ENCODE measurements at regions not wholly inside any gene's neighbourhood (a gene's known extent, or its start where the extent isn't known, plus 50 kb on each side); places are given as distances from the start of the nearest gene placed in this dataset.

DNA sequence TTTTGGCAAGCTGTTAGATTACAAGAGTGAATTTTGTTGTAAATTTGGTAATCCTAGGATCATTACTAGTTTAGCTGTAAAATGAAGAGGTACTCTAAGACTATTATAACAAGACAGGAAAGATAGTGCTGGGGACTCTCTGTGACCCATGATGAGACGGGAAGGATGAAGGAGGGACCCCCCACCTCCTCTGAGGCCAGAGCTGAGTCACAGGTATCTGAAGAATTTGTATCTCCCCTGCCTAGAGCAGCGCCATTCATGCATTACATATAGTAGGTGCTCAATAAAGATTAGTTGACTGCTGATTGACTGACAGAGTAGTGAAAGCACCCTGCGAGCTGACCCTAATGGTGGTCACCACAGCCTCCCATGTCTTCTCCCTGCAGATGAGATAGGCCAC is 202.8 kb downstream of the SNX18 start:
- DNase-seq (no peak), ATAC-seq (no peak)
- Histone ChIP-seq H3K4me3 (ENCODE audit: low read length) (no peak overlapping the region), H3K9me3 (ENCODE audit: control insufficient read depth in 2 of 3, low read length in 3 of 3) (no peaks in the 10 kb centered on the region), H3K36me3 (ENCODE audit: control insufficient read depth in 2 of 3, insufficient read depth in 3 of 3, low read length in 3 of 3) (no peaks in the 10 kb centered on the region), H3K27ac (ENCODE audit: low read depth, low read length) (no peak overlapping the region), H3K4me1 (ENCODE audit: control insufficient read depth in 2 of 2, insufficient read depth in 2 of 2, low read length in 2 of 2) (no peaks in the 10 kb centered on the region), H3K27me3 (ENCODE audit: control insufficient read depth in 2 of 2, insufficient read depth in 2 of 2, low read length in 2 of 2) (no peaks in the 10 kb centered on the region)
- peaks cover 0 to 5% (median 0%) of the 10 kb centered on the region in 5 donors for H3K27me3 Mint-ChIP-seq
- peaks cover 0 to 33% (median 5%) of the 10 kb centered on the region in 7 donors for H3K4me1 Mint-ChIP-seq
- H3K9me3 Mint-ChIP-seq, result peaks cover 0 to 23% (median 0%) of the 10 kb centered on the region in 11 donors
- ChIA-PET POLR2A (no interaction called here), CTCF (interaction anchor here (0.6 kb wide), 1 partner anchor 108 kb away, joined by 3 read pairs; no protein-coding TSS in a partner anchor)
- peak overlapping the region in 3 of 9 donors; percentile 8 to 56 (median 14) for H3K27ac Mint-ChIP-seq
- intact Hi-C loops (cut with micrococcal nuclease), result no loop called here
- no peak overlapping the region for H3K4me3 Mint-ChIP-seq
- peaks cover 0 to 21% (median 3%) of the 10 kb centered on the region in 5 donors for H3K36me3 Mint-ChIP-seq

GRCh38 chr5:54719384-54720283 is 202.1 kb downstream of the SNX18 start:
- Mint-ChIP-seq H3K36me3 (peaks cover 0 to 26% (median 3%) of the 10 kb centered on the region in 5 donors), H3K27me3 (peaks cover 0 to 5% (median 0%) of the 10 kb centered on the region in 5 donors), H3K4me3 (no peak overlapping the region), H3K9me3 (peaks cover 0 to 23% (median 0%) of the 10 kb centered on the region in 11 donors), H3K27ac (peak overlapping the region in 1 of 9 donors; percentile 14), H3K4me1 (peaks cover 0 to 33% (median 5%) of the 10 kb centered on the region in 7 donors)
- intact Hi-C loops (cut with micrococcal nuclease), result loop anchor here in 1 of 2 donors (5.0 kb wide), 1 partner anchor 73 kb away; no protein-coding TSS in a partner anchor
- Histone ChIP-seq H3K4me3 (ENCODE audit: low read length) (no peak overlapping the region), H3K36me3 (ENCODE audit: control insufficient read depth in 2 of 3, insufficient read depth in 3 of 3, low read length in 3 of 3) (no peaks in the 10 kb centered on the region), H3K27me3 (ENCODE audit: control insufficient read depth in 2 of 2, insufficient read depth in 2 of 2, low read length in 2 of 2) (no peaks in the 10 kb centered on the region), H3K27ac (ENCODE audit: low read depth, low read length) (no peak overlapping the region), H3K9me3 (ENCODE audit: control insufficient read depth in 2 of 3, low read length in 3 of 3) (no peaks in the 10 kb centered on the region), H3K4me1 (ENCODE audit: control insufficient read depth in 2 of 2, insufficient read depth in 2 of 2, low read length in 2 of 2) (no peaks in the 10 kb centered on the region)
- CTCF ChIA-PET, result interaction anchor here (0.6 kb wide), 1 partner anchor 107 kb away, joined by 3 read pairs; no protein-coding TSS in a partner anchor
- ATAC-seq, result no peak
- DNase-seq, result no peak
- POLR2A ChIA-PET, result no interaction called here

- peak overlapping the region in 1 of 9 donors; percentile 62 for H3K27ac Mint-ChIP-seq
- H3K36me3 ChIP-seq (ENCODE audit: control insufficient read depth in 2 of 3, insufficient read depth in 3 of 3, low read length in 3 of 3), result no peaks in the 10 kb centered on the region
- ChIA-PET POLR2A (no interaction called here), CTCF (no interaction called here)
- H3K4me3 Mint-ChIP-seq, result peak overlapping the region in 1 of 10 donors; percentile 23
- H3K27ac ChIP-seq (ENCODE audit: low read depth, low read length), result no peak overlapping the region
- ATAC-seq (no peak), DNase-seq (no peak)
- H3K36me3 Mint-ChIP-seq, result peaks cover 0 to 30% (median 3%) of the 10 kb centered on the region in 5 donors
- intact Hi-C loops (cut with micrococcal nuclease), result loop anchor here in 1 of 2 donors (1.0 to 5.0 kb wide), 2 partner anchors 26 to 74 kb away; no protein-coding TSS in a partner anchor
- H3K27me3 ChIP-seq (ENCODE audit: control insufficient read depth in 2 of 2, insufficient read depth in 2 of 2, low read length in 2 of 2), result no peaks in the 10 kb centered on the region
- H3K27me3 Mint-ChIP-seq, result peaks cover 0 to 7% (median 0%) of the 10 kb centered on the region in 5 donors
- no peaks in the 10 kb centered on the region for H3K4me1 ChIP-seq (ENCODE audit: control insufficient read depth in 2 of 2, insufficient read depth in 2 of 2, low read length in 2 of 2)
- H3K9me3 ChIP-seq (ENCODE audit: control insufficient read depth in 2 of 3, low read length in 3 of 3), result no peaks in the 10 kb centered on the region
- H3K4me3 ChIP-seq (ENCODE audit: low read length), result no peak overlapping the region
- peaks cover 0 to 25% (median 0%) of the 10 kb centered on the region in 11 donors for H3K9me3 Mint-ChIP-seq
- H3K4me1 Mint-ChIP-seq, result peaks cover 0 to 35% (median 5%) of the 10 kb centered on the region in 7 donors
Measured at GRCh38 chr5:54718656-54719055, 201.1 kb downstream of the SNX18 start.

GRCh38 chr5:54717870-54718269 is 200.3 kb downstream of the SNX18 start:
- Mint-ChIP-seq H3K4me3 (peak overlapping the region in 1 of 10 donors; percentile 50), H3K9me3 (peaks cover 0 to 21% (median 0%) of the 10 kb centered on the region in 11 donors), H3K4me1 (peaks cover 0 to 35% (median 5%) of the 10 kb centered on the region in 7 donors), H3K27ac (peak overlapping the region in 1 of 9 donors; percentile 62), H3K27me3 (peaks cover 0 to 8% (median 0%) of the 10 kb centered on the region in 5 donors), H3K36me3 (peaks cover 0 to 32% (median 1%) of the 10 kb centered on the region in 5 donors)
- no peaks in the 10 kb centered on the region for H3K9me3 ChIP-seq (ENCODE audit: control insufficient read depth in 2 of 3, low read length in 3 of 3)
- ATAC-seq, result no peak
- DNase-seq, result no peak
- intact Hi-C loops (cut with micrococcal nuclease), result loop anchor here in 1 of 2 donors (1.0 to 5.0 kb wide), 3 partner anchors 26 to 74 kb away; no protein-coding TSS in a partner anchor
- no peak overlapping the region for H3K4me3 ChIP-seq (ENCODE audit: low read length)
- CTCF ChIA-PET, result no interaction called here
- no peak overlapping the region for H3K27ac ChIP-seq (ENCODE audit: low read depth, low read length)
- H3K27me3 ChIP-seq (ENCODE audit: control insufficient read depth in 2 of 2, insufficient read depth in 2 of 2, low read length in 2 of 2), result no peaks in the 10 kb centered on the region
- H3K4me1 ChIP-seq (ENCODE audit: control insufficient read depth in 2 of 2, insufficient read depth in 2 of 2, low read length in 2 of 2), result no peaks in the 10 kb centered on the region
- POLR2A ChIA-PET, result no interaction called here
- no peaks in the 10 kb centered on the region for H3K36me3 ChIP-seq (ENCODE audit: control insufficient read depth in 2 of 3, insufficient read depth in 3 of 3, low read length in 3 of 3)

GRCh38 chr5:54717459-54717858 is 199.9 kb downstream of the SNX18 start:
- Mint-ChIP-seq H3K27me3 (peaks cover 0 to 8% (median 0%) of the 10 kb centered on the region in 5 donors), H3K4me1 (peaks cover 0 to 35% (median 5%) of the 10 kb centered on the region in 7 donors), H3K4me3 (peak overlapping the region in 1 of 10 donors; percentile 50), H3K9me3 (peaks cover 0 to 20% (median 0%) of the 10 kb centered on the region in 11 donors), H3K27ac (peak overlapping the region in 1 of 9 donors; percentile 62), H3K36me3 (peaks cover 0 to 32% (median 0%) of the 10 kb centered on the region in 5 donors)
- Histone ChIP-seq H3K27ac (ENCODE audit: low read depth, low read length) (no peak overlapping the region), H3K4me3 (ENCODE audit: low read length) (no peak overlapping the region), H3K9me3 (ENCODE audit: control insufficient read depth in 2 of 3, low read length in 3 of 3) (no peaks in the 10 kb centered on the region), H3K36me3 (ENCODE audit: control insufficient read depth in 2 of 3, insufficient read depth in 3 of 3, low read length in 3 of 3) (no peaks in the 10 kb centered on the region), H3K27me3 (ENCODE audit: control insufficient read depth in 2 of 2, insufficient read depth in 2 of 2, low read length in 2 of 2) (no peaks in the 10 kb centered on the region), H3K4me1 (ENCODE audit: control insufficient read depth in 2 of 2, insufficient read depth in 2 of 2, low read length in 2 of 2) (no peaks in the 10 kb centered on the region)
- ChIA-PET POLR2A (no interaction called here), CTCF (no interaction called here)
- DNase-seq (no peak), ATAC-seq (no peak)
- intact Hi-C loops (cut with micrococcal nuclease), result loop anchor here in 1 of 2 donors (1.0 to 5.0 kb wide), 2 partner anchors 71 to 75 kb away; no protein-coding TSS in a partner anchor

- H3K36me3 Mint-ChIP-seq, result peaks cover 0 to 40% (median 0%) of the 10 kb centered on the region in 5 donors
- DNase-seq (no peak), ATAC-seq (no peak)
- H3K27ac Mint-ChIP-seq, result no peak overlapping the region
- no peak overlapping the region for H3K4me3 Mint-ChIP-seq
- Histone ChIP-seq H3K36me3 (ENCODE audit: control insufficient read depth in 2 of 3, insufficient read depth in 3 of 3, low read length in 3 of 3) (no peaks in the 10 kb centered on the region), H3K4me3 (ENCODE audit: low read length) (no peak overlapping the region), H3K4me1 (ENCODE audit: control insufficient read depth in 2 of 2, insufficient read depth in 2 of 2, low read length in 2 of 2) (no peaks in the 10 kb centered on the region), H3K27ac (ENCODE audit: low read depth, low read length) (no peak overlapping the region), H3K27me3 (ENCODE audit: control insufficient read depth in 2 of 2, insufficient read depth in 2 of 2, low read length in 2 of 2) (no peaks in the 10 kb centered on the region), H3K9me3 (ENCODE audit: control insufficient read depth in 2 of 3, low read length in 3 of 3) (no peaks in the 10 kb centered on the region)
- H3K4me1 Mint-ChIP-seq, result peaks cover 0 to 28% (median 4%) of the 10 kb centered on the region in 7 donors
- peaks cover 0 to 25% (median 0%) of the 10 kb centered on the region in 11 donors for H3K9me3 Mint-ChIP-seq
- ChIA-PET CTCF (no interaction called here), POLR2A (no interaction called here)
- intact Hi-C loops (cut with micrococcal nuclease), result no loop called here
- H3K27me3 Mint-ChIP-seq, result peaks cover 0 to 12% (median 6%) of the 10 kb centered on the region in 5 donors
Measured at GRCh38 chr5:54713923-54714581, 196.5 kb downstream of the SNX18 start.
